ENCODE measurements at regions not wholly inside any gene's neighbourhood (a gene's known extent, or its start where the extent isn't known, plus 50 kb on each side); places are given as distances from the start of the nearest gene placed in this dataset.

GRCh38 chr11:80451105-80451504, 1010.3 kb upstream of the TENM4 start:
- no peak for DNase-seq (ENCODE audit: low read depth in 2 of 2)

- no peak for DNase-seq (ENCODE audit: low read depth in 2 of 2)
Measured at GRCh38 chr11:80448709-80449108, 1007.9 kb upstream of the TENM4 start.

GRCh38 chr11:80443177-80443576, 1002.3 kb upstream of the TENM4 start:
- no peak for DNase-seq (ENCODE audit: low read depth in 2 of 2)

GRCh38 chr11:80441821-80442220, 1001.0 kb upstream of the TENM4 start:
- DNase-seq (ENCODE audit: low read depth in 2 of 2): no peak

- no peak for DNase-seq (ENCODE audit: low read depth in 2 of 2)
Measured at GRCh38 chr11:80440835-80441234, 1000.0 kb upstream of the TENM4 start.

- no peak for DNase-seq (ENCODE audit: low read depth in 2 of 2)
Measured at GRCh38 chr11:80436547-80436946, 995.7 kb upstream of the TENM4 start.

GRCh38 chr11:80435345-80435744, 994.5 kb upstream of the TENM4 start:
- no peak for DNase-seq (ENCODE audit: low read depth in 2 of 2)

- DNase-seq (ENCODE audit: low read depth in 2 of 2): no peak
Measured at GRCh38 chr11:80432057-80432456, 991.2 kb upstream of the TENM4 start.

- DNase-seq (ENCODE audit: low read depth in 2 of 2): no peak
Measured at GRCh38 chr11:80424012-80424695, 983.3 kb upstream of the TENM4 start.

- no peak for DNase-seq (ENCODE audit: low read depth in 2 of 2)
Measured at GRCh38 chr11:80420374-80420773, 979.5 kb upstream of the TENM4 start.

GRCh38 chr11:80417681-80418080, 976.9 kb upstream of the TENM4 start:
- no peak for DNase-seq (ENCODE audit: low read depth in 2 of 2)

- no peak for DNase-seq (ENCODE audit: low read depth in 2 of 2)
Measured at GRCh38 chr11:80415580-80415979, 974.8 kb upstream of the TENM4 start.

- DNase-seq (ENCODE audit: low read depth in 2 of 2): no peak
Measured at GRCh38 chr11:80414181-80415165, 973.6 kb upstream of the TENM4 start.

- no peak for DNase-seq (ENCODE audit: low read depth in 2 of 2)
Measured at GRCh38 chr11:80412604-80413003, 971.8 kb upstream of the TENM4 start.

- DNase-seq (ENCODE audit: low read depth in 2 of 2): no peak
Measured at GRCh38 chr11:80393210-80393609, 952.4 kb upstream of the TENM4 start.

GRCh38 chr11:80390505-80390904, 949.7 kb upstream of the TENM4 start:
- DNase-seq (ENCODE audit: low read depth in 2 of 2): no peak

GRCh38 chr11:80388536-80388935, 947.7 kb upstream of the TENM4 start:
- no peak for DNase-seq (ENCODE audit: low read depth in 2 of 2)

- DNase-seq (ENCODE audit: low read depth in 2 of 2): no peak
Measured at GRCh38 chr11:80388130-80388529, 947.3 kb upstream of the TENM4 start.

- no peak for DNase-seq (ENCODE audit: low read depth in 2 of 2)
Measured at GRCh38 chr11:80383655-80384054, 942.8 kb upstream of the TENM4 start.

- no peak for DNase-seq (ENCODE audit: low read depth in 2 of 2)
Measured at GRCh38 chr11:80379620-80380278, 938.9 kb upstream of the TENM4 start.

- no peak for DNase-seq (ENCODE audit: low read depth in 2 of 2)
Measured at GRCh38 chr11:80371931-80372330, 931.1 kb upstream of the TENM4 start.

GRCh38 chr11:80365980-80366379, 925.1 kb upstream of the TENM4 start:
- DNase-seq (ENCODE audit: low read depth in 2 of 2): no peak
